ENCODE measurements at regions not wholly inside any gene's neighbourhood (a gene's known extent, or its start where the extent isn't known, plus 50 kb on each side); places are given as distances from the start of the nearest gene placed in this dataset.
"Not testable (repeated sequence)": the region's sequence is repeated elsewhere in the genome, so short reads cannot be mapped to it uniquely, and the experiment has no call there.

DNA sequence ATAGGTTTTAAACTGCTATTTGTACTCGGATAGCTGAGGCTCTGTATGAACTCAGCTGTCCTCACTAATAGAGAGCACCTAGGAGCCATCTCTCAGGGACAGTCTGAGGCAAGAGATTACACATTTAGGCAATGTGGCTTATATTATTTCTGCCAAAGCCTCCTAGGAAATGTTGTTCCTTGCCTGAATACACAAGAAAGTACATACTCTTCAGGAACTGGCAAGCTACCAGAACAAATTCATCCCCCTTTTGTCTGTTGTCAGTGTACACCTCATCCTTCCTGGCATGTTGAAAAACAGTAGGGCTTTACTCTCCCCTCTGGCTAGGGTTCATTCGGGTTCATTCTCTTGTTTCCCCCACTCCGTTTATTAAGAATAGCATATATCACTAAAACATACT is 615.9 kb upstream of the FAT3 start:
- no peak overlapping the region for H3K4me3 ChIP-seq
- H3K27ac ChIP-seq, result no peak overlapping the region

DNA sequence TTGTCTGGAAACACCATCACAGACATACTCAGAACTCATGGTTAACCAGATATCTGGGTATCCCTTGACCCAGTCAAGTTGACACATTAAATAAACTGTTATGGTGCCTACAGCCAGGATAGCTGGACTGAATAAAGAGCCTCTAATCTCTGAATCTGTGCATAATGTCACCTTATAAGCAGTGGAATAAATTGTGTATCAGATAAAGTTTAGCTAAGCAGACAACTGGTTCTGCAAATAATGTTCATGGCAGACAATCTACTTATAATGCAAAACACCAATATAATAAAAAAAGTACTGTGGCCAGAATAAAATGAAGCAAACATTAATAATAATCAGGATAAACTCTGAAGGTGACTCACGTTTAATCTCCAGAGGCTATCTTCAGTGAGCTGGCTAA is 628.5 kb upstream of the FAT3 start:
- H3K27ac ChIP-seq, result no peak overlapping the region
- H3K4me3 ChIP-seq, result no peak overlapping the region

DNA sequence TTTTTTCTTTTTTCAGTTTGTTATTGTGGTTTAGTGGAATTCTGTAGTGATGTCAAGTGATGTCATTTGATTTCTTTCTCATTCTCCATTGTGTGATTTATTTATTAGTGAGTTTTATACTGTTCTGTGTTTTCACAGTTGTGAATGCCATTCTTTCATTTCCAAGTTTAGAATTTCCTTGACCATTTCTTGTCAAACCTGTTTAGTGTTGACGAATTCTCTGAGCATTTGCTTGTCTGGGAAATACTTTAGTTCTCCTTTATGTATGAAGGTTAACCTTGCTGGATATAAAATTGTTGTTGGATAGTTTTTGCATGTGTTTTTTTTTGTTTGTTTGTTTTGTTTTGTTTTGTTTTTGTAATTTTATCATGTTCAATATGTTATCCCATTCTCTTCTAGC is 633.6 kb upstream of the FAT3 start:
- Histone ChIP-seq H3K4me3 (no peak overlapping the region), H3K27ac (no peak overlapping the region)

DNA sequence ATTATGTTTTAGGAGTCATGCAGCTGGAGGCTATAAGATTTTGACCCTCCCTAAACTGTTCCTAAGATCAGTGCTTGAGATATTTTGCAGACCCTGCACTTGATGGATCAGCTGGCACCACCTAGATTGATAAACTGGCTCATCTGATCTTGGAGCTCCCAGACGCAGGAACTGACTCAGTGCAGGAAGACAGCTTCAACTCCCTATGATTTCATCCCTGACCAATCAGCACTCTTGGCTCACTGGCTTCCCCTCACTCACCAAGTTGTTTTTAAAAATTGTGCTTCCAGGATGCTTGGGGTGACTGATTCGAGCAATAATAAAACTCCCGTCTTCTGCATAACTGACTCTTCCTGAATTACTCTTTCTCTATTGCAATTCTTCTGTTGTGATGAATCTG is 637.5 kb upstream of the FAT3 start:
- Histone ChIP-seq H3K4me3 (no peak overlapping the region), H3K27ac (no peak overlapping the region)

- H3K4me3 ChIP-seq, result no peak overlapping the region
- H3K27ac ChIP-seq, result no peak overlapping the region
Measured at GRCh38 chr11:91585035-91585801, 639.4 kb upstream of the FAT3 start.

- Histone ChIP-seq H3K4me3 (no peak overlapping the region), H3K27ac (no peak overlapping the region)
Measured at GRCh38 chr11:91563176-91563575, 661.4 kb upstream of the FAT3 start.

- Histone ChIP-seq H3K27ac (no peak overlapping the region), H3K4me3 (no peak overlapping the region)
Measured at GRCh38 chr11:91560434-91560833, 664.2 kb upstream of the FAT3 start.

DNA sequence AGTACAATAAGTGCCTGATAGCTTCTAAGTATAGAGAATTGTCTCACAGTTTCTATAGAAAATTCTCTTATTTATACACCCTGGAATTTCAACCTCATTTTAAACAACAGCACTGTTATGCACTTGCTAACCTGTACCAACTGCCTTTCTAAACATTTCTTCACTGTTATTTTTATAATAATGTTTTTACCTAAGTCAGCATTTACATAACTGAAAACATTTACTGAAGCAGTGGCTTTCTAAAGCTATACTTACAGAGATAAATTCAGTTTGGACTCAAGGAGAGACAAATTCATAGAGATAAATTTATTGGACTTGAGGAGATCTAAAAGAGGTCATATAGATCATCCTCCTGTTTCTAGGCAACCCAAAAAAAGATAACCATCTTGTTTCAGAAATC is 686.6 kb upstream of the FAT3 start:
- Histone ChIP-seq H3K27ac (no peak overlapping the region), H3K4me3 (no peak overlapping the region)

- no peak overlapping the region for H3K4me3 ChIP-seq
- no peak overlapping the region for H3K27ac ChIP-seq
Measured at GRCh38 chr11:91536366-91536765, 688.3 kb upstream of the FAT3 start.

GRCh38 chr11:91528965-91529364 is 695.7 kb upstream of the FAT3 start:
- Histone ChIP-seq H3K27ac (no peak overlapping the region), H3K4me3 (no peak overlapping the region)

DNA sequence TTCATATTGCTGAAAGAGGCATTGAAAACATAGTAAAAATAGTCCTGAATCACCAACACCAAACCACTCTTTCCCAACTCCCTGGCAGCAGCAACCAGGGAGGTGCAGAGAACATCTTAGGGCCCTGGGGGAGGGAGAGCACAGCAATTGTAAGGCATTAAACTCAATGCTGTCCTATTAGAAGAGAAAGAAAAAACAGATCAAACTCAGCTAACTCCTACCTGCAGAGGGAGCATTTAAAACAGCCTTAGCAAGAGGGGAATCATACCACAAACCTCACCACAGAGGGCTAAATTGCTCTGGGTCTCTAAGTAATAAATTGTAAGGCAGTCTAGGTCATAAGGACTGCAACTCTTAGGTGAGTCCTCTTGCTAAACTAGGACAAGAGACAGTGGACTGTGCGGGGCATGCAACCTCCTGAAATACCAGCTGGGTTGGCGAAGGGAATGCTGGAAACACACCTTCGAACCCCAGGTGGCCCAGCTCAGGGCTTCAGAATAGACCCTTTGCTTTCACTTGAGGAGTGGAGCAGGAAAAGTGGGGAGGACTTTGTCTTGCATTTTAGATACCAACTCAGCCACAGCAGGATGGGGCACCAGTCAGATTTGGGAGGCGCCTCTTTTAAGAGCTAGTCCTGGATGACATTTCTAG is 697.1 kb upstream of the FAT3 start:
- Histone ChIP-seq H3K27ac (no peak overlapping the region), H3K4me3 (no peak overlapping the region)

GRCh38 chr11:91513734-91514133 is 710.9 kb upstream of the FAT3 start:
- Histone ChIP-seq H3K27ac (no peak overlapping the region), H3K4me3 (no peak overlapping the region)

- H3K27ac ChIP-seq, result no peak overlapping the region
- H3K4me3 ChIP-seq, result no peak overlapping the region
Measured at GRCh38 chr11:91497847-91498246, 726.8 kb upstream of the FAT3 start.

- Histone ChIP-seq H3K4me3 (no peak overlapping the region), H3K27ac (no peak overlapping the region)
Measured at GRCh38 chr11:91495837-91496236, 728.8 kb upstream of the FAT3 start.

DNA sequence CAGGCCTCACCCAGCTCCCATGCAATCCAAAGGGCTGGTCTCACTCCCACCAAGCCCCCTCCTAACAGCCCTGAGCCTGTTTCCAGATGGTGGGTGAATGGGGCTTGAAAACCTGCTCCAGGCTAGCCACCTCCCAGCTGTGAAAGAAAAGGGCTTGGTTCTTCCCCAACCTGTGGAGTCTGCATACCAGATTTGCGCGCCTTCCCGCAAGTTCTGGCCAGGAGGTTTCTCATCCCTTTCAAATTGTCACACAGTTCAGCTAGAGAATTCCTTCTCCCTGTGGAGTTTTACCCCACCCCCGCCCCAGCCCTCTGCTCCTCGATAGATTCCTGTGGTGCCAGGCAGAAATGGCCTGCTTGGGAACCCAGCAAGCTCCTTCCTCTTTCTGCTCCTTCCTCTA is 734.6 kb upstream of the FAT3 start:
- Histone ChIP-seq H3K4me3 (no peak overlapping the region), H3K27ac (no peak overlapping the region)

GRCh38 chr11:91483956-91484355 is 740.7 kb upstream of the FAT3 start:
- not testable (repeated sequence) for H3K4me3 ChIP-seq, H3K27ac ChIP-seq

GRCh38 chr11:91481875-91482274 is 742.7 kb upstream of the FAT3 start:
- H3K4me3 ChIP-seq, H3K27ac ChIP-seq: not testable (repeated sequence)

GRCh38 chr11:91470656-91471055 is 754.0 kb upstream of the FAT3 start:
- no peak overlapping the region for H3K4me3 ChIP-seq

GRCh38 chr11:91459840-91460239 is 764.8 kb upstream of the FAT3 start:
- no peak overlapping the region for H3K4me3 ChIP-seq
- H3K27ac ChIP-seq, result no peak overlapping the region

More at GRCh38 chr11:91470656-91471055, 754.0 kb upstream of the FAT3 start:
- H3K27ac ChIP-seq, result no peak overlapping the region

- H3K27ac ChIP-seq, result no peak overlapping the region
Measured at GRCh38 chr11:91446267-91446666, 778.4 kb upstream of the FAT3 start.

DNA sequence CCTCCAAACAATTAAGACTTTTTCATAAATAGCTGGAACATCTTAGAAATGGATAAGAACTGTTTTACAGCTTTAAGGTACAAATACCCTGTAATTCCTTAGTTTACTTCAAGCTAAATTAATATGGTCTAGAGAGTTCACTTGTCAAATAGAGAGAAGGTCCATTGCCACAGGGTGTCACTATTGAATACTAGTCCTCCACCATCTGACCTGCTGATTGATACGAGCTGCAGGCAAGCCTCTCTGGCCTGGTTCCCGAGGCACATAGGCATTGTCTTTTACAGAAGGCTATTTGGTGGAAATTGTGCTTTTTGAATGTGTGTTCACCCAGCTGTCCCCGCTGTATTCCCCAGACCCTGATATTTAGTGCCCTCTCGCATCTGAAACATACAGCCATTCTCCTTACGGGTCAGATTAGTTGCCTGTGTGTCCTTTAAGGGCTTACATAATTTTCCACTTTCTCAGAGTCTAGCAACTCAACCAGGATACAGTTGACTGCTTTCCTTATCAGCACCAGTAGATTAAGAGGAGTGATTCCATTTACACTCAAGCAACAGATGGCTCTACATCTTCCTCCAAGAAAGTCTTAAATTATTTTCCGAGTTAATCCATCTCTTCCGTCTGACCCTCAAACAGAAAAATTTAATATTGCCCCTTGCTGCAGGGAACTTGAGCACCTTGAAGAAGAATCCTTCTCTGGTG is 788.8 kb upstream of the FAT3 start:
- Histone ChIP-seq H3K27ac (no peak overlapping the region), H3K4me3 (no peak overlapping the region)

More at GRCh38 chr11:91446267-91446666, 778.4 kb upstream of the FAT3 start:
- no peak overlapping the region for H3K4me3 ChIP-seq

Measured in skin epidermis (tissue), 12 donors.